ENCODE measurements at regions not wholly inside any gene's neighbourhood (a gene's known extent, or its start where the extent isn't known, plus 50 kb on each side); places are given as distances from the start of the nearest gene placed in this dataset.

DNA sequence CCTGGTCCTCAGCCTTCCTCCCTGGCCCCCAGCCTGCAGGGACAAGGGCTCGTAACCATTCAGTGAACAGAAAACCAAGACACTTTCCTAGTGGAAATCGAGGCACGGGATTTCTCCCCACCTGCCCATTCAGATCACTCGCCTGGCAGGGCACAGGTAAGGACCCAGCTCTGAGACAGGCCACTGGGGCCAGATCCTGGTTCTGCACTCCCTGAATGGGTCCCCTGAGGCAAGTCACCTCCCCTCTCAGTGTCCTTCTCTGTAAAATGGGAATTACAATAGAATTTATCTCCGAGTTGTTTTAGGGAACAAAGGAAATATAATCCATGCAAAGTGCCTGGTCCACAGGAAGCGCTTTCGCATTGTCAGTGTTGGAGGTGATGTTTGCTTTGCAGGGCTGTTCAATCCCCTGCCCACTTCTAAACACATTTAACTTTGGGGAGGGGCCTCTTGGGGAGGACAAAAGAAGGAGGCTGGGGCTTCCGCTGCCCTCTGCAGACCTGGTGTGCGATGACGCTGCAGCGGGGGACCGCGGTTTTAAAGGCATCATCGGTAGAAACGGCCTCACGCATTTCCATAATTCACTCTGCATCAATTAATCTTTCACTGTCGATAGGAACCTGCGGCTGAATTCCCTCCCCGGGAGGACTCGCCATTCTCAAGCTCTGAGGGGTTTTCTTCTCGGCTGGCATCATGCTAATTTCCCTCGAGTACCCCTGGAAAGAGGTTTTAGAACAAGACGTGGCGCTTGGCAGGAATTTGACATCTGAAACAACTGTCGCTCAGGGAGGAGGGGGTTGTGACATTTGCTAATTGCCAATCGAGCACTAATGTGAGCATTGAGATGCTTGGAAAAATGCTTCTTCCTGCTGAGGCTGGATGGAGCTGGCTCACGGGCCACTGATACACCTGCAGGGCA, 70.4 kb upstream of the FGF3 start:
- 47 to 79% methylated on average over 27 of the region's 27 CpGs for WGBS, 2 donors
- no peaks in the 10 kb centered on the region for H3K9me3 ChIP-seq
- no peak for DNase-seq
- H3K4me3 ChIP-seq = no peak overlapping the region
- H3K27me3 ChIP-seq = peaks cover 3 to 36% (median 14%) of the 10 kb centered on the region in 3 donors
- no peaks in the 10 kb centered on the region for H3K36me3 ChIP-seq
- no peak overlapping the region for H3K27ac ChIP-seq
- no peak for TF ChIP-seq POLR2A (IDR thresholded peaks at IDR 0.05)
- no peak for TF ChIP-seq POLR2AphosphoS5 (IDR thresholded peaks at IDR 0.05)
- TF ChIP-seq, protein P1, sequence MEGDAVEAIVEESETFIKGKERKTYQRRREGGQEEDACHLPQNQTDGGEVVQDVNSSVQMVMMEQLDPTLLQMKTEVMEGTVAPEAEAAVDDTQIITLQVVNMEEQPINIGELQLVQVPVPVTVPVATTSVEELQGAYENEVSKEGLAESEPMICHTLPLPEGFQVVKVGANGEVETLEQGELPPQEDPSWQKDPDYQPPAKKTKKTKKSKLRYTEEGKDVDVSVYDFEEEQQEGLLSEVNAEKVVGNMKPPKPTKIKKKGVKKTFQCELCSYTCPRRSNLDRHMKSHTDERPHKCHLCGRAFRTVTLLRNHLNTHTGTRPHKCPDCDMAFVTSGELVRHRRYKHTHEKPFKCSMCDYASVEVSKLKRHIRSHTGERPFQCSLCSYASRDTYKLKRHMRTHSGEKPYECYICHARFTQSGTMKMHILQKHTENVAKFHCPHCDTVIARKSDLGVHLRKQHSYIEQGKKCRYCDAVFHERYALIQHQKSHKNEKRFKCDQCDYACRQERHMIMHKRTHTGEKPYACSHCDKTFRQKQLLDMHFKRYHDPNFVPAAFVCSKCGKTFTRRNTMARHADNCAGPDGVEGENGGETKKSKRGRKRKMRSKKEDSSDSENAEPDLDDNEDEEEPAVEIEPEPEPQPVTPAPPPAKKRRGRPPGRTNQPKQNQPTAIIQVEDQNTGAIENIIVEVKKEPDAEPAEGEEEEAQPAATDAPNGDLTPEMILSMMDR (IDR thresholded peaks at IDR 0.05) = no peak
- intact Hi-C loops (cut with DNase I) = no loop called here
- H3K4me1 ChIP-seq = no peaks in the 10 kb centered on the region

GRCh38 chr11:69890476-69890875, 71.3 kb upstream of the FGF3 start:
- Histone ChIP-seq H3K27ac (no peak overlapping the region), H3K9me3 (no peaks in the 10 kb centered on the region), H3K36me3 (no peaks in the 10 kb centered on the region), H3K27me3 (peaks cover 3 to 41% (median 14%) of the 10 kb centered on the region in 3 donors), H3K4me1 (no peaks in the 10 kb centered on the region), H3K4me3 (no peak overlapping the region)
- 91 to 93% methylated on average over 6 of the region's 6 CpGs for WGBS, 2 donors
- intact Hi-C loops (cut with DNase I) = no loop called here
- TF ChIP-seq, protein P1 (IDR thresholded peaks at IDR 0.05) = no peak
- TF ChIP-seq POLR2A (IDR thresholded peaks at IDR 0.05) = no peak
- no peak for TF ChIP-seq EP300 (IDR thresholded peaks at IDR 0.05)
- TF ChIP-seq POLR2AphosphoS5 (IDR thresholded peaks at IDR 0.05) = no peak
- no peak for DNase-seq

DNA sequence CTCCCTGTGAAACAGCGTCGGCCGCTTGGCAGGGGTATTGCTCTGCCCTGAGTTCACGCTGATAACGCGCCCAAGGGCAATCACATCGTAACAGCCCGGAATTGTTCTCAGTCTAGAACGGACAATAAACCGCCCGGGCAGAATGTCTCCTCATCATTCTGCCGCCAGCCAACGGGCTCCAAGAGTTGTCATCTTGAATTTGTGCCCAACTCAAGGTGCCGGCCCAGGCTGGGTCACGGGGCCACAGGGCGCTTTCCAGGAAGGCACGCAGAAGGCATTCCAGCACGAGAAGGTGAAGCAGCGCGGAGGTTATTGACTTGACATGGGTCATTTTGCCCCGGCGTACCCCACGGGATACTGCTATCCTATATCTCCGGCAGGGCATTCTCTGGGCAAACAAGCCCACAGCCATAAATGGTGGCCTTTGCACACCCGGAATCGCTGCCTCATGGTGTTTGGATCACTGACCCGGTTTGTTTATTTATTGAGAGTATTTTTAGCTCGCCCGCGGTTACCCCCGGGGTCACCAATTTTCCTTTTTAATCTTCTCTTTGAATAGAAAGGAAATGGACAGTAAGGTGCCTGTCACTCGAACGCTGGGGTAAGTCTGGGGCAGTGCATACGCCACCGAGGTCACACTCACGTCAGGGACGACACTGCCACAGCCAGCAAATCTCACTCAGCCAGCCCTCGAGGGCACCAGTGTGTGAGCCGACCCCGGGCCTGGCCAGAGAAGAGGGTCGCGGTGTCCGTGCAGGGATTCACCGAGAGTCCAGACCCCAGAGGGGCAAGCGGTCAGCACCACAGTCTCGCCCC, 72.4 kb upstream of the FGF3 start:
- Histone ChIP-seq H3K4me1 (no peaks in the 10 kb centered on the region), H3K4me3 (no peak overlapping the region), H3K9me3 (no peaks in the 10 kb centered on the region), H3K27ac (no peak overlapping the region), H3K27me3 (peaks cover 3 to 41% (median 14%) of the 10 kb centered on the region in 3 donors), H3K36me3 (no peaks in the 10 kb centered on the region)
- no peak for DNase-seq
- intact Hi-C loops (cut with DNase I) = no loop called here
- TF ChIP-seq EP300 (IDR thresholded peaks at IDR 0.05) = no peak
- TF ChIP-seq POLR2AphosphoS5 (IDR thresholded peaks at IDR 0.05) = no peak
- TF ChIP-seq POLR2A (IDR thresholded peaks at IDR 0.05) = no peak
- TF ChIP-seq, protein P1 (IDR thresholded peaks at IDR 0.05) = no peak
- WGBS, 2 donors = 20 to 50% methylated on average over 46 of the region's 46 CpGs

GRCh38 chr11:69892237-69892985, 73.2 kb upstream of the FGF3 start:
- H3K4me3 ChIP-seq = no peak overlapping the region
- no peak for DNase-seq
- H3K36me3 ChIP-seq = no peaks in the 10 kb centered on the region
- H3K9me3 ChIP-seq = no peaks in the 10 kb centered on the region
- WGBS, 2 donors = 74 to 82% methylated on average over 29 of the region's 29 CpGs
- intact Hi-C loops (cut with DNase I) = no loop called here
- no peaks in the 10 kb centered on the region for H3K4me1 ChIP-seq
- H3K27ac ChIP-seq = no peak overlapping the region
- no peak for TF ChIP-seq POLR2AphosphoS5 (IDR thresholded peaks at IDR 0.05)
- TF ChIP-seq EP300 (IDR thresholded peaks at IDR 0.05) = no peak
- TF ChIP-seq, protein P1 (IDR thresholded peaks at IDR 0.05) = no peak
- no peak for TF ChIP-seq POLR2A (IDR thresholded peaks at IDR 0.05)
- H3K27me3 ChIP-seq = peaks cover 3 to 41% (median 14%) of the 10 kb centered on the region in 3 donors

Measured in sigmoid colon (tissue), 6 donors.